CD4-positive, alpha-beta T cell treated with Interleukin-12 subunit alpha and Interleukin-12 subunit beta, for 1 hour (primary cell): ENCODE measurements at regions not wholly inside any gene's neighbourhood (a gene's known extent, or its start where the extent isn't known, plus 50 kb on each side); places are given as distances from the start of the nearest gene placed in this dataset.
"Not testable (repeated sequence)": the region's sequence is repeated elsewhere in the genome, so short reads cannot be mapped to it uniquely, and the experiment has no call there.

Experiments used
- DNase-seq: peaks from one replicate; pipeline ENCODE4 v3.0.0-alpha.2; 2020

DNA sequence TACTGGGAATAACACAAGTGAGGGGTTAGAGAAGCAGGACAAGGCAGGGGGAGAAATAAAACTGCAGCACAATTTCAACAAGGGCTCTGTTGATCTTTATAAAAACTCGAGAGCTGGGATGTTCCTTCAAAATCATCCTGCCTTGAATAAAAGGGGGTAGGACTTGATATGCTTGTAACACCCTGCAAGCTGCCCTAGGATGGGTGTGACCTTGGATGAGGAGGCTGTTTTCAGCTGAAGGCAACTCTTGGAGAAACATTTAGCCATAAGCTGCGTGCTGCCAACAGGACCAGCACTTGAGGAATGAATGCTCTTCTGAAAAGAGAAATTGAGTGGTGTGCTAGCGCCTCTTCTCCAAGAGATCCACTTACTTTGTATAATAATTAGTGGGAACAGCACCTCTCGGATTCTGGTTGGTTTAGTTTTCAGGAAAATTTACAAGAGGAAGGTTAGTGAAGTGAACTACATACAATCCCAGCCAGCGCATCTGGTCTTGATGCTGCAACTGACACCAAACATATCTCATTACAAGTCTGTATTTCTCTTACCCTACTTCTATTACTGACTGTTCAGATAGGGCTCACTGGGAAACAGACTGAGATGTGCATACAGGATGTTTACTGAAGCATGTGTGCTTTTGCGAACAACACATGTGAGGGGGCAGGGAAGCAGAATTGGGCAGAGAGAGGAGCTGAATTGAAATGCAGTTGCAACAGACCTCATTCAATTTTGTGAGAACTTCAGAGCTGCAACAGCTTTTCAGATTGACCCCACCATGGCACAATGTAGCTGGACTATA, 643.0 kb upstream of the GOLIM4 start:
- DNase-seq = no peak

- DNase-seq = no peak
These were observed 640.5 kb upstream of the GOLIM4 start for GRCh38 chr3:168736202-168736601.

- no peak for DNase-seq
These were observed 634.3 kb upstream of the GOLIM4 start for GRCh38 chr3:168730073-168730472.

DNA sequence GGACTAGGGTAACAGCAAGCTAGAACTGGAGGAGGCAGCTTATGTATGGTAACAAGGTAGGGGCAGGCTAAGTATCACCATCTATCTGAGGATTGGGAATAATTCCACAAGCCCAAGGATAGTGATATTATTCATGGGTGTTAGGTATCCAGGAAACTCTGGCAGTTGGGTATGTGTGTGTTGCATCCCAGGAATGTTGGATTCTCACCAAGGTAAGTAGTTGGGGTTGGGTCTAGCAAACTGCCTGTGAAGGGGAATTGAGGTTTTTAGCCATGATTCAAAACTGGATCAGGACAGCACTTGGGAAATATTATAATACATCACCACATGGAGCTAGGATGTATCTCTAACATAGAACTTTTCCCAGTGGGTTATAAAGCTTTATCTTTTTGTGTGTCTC, 626.4 kb upstream of the GOLIM4 start:
- DNase-seq = no peak

GRCh38 chr3:168714609-168715240, 619.0 kb upstream of the GOLIM4 start:
- DNase-seq = no peak

DNA sequence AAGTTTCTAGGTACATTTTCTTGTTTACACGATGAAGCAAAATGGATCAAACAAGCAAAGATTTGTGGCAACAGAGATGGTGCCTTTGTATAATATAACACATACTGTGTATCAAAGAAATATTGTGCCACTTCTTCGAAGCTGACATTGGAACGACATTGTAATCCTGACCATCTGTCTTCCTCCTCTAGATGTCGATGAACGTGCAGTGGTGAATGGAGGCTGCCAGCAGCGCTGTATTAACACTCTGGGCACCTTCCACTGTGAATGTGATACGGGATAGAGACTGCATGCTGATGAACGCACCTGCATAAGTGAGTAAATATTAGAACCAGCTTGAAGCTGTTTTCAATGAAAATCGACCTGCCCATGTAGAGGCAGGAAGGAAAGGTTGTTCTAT, 613.3 kb upstream of the GOLIM4 start:
- DNase-seq = no peak

GRCh38 chr3:168707900-168708299, 612.2 kb upstream of the GOLIM4 start:
- no peak for DNase-seq

DNA sequence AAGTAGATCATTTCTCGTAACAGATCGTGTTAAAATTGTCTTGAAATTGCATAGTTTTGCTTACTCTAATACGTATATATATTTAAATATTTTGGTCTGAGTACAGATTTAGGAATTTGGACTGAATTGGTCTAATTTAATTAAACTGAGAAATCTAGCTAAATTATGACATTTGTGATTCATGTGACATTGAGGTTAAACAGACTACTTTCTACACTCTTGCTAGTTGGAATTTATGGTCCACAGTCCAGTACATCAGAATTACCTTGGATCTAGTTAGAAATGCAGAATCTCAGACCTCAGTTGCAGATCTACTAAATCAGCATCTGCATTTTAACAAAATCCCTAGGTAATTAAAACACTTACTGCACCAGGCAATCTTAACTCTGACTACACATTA, 609.7 kb upstream of the GOLIM4 start:
- DNase-seq = no peak

GRCh38 chr3:168696051-168696450, 600.3 kb upstream of the GOLIM4 start:
- no peak for DNase-seq

GRCh38 chr3:168693870-168694269, 598.1 kb upstream of the GOLIM4 start:
- no peak for DNase-seq

GRCh38 chr3:168688267-168688666, 592.5 kb upstream of the GOLIM4 start:
- no peak for DNase-seq

DNA sequence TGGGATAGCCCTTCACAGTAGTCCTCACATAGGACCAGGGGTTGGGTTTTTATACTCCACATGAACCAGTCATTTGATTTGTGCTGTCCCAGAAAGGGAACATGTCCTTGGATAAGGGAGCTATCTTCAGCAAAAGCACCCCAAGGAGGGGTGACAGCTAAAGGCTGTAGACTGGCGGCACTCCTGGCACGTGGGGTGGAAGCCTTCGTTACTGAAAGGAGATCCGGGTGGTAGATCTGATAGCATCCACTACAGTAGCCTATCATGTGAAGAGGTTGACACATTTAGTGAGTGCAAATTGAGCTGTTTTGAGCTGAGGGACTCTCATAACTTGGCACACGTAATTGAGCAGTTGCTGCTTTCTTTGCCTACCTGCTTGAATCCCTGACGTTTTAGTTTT, 588.8 kb upstream of the GOLIM4 start:
- DNase-seq = no peak

DNA sequence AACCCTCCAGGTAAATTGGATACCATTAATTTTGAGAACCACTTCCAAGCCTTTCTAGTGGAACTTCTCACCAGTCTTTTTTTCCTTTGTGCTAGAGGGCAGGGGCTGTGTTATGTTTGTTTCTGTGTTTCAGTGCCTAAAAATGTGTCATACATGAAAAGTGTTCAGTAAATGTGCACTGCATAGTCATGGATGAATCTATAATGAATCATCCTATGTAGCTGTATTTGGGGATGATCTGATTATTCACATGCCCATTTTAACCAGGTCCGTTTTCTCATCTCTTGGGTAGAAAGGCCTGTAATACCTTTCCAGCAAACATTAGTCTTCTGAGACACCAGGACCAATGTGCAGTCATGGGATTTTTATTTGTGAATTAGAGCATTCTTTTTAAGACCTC, 583.0 kb upstream of the GOLIM4 start:
- DNase-seq = no peak

DNA sequence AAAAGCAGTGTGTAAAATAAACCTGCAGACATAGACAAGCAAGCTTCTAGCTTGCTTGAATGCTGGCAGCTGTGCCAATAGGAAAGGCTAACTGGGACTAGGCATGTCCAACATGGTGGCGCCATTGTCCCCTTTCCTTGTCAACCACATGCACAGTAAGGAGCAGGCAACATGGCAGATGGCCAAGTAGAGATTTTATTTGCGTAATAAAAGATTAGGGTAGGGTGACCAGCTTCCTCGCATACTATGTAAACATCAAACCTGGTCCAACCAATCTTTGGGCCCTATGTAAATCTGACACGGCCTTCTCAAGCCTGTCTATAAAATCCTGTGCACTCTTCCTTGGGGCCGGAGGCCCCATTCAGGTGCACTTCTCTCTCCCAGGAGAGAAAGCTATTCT, 575.4 kb upstream of the GOLIM4 start:
- DNase-seq = no peak

DNA sequence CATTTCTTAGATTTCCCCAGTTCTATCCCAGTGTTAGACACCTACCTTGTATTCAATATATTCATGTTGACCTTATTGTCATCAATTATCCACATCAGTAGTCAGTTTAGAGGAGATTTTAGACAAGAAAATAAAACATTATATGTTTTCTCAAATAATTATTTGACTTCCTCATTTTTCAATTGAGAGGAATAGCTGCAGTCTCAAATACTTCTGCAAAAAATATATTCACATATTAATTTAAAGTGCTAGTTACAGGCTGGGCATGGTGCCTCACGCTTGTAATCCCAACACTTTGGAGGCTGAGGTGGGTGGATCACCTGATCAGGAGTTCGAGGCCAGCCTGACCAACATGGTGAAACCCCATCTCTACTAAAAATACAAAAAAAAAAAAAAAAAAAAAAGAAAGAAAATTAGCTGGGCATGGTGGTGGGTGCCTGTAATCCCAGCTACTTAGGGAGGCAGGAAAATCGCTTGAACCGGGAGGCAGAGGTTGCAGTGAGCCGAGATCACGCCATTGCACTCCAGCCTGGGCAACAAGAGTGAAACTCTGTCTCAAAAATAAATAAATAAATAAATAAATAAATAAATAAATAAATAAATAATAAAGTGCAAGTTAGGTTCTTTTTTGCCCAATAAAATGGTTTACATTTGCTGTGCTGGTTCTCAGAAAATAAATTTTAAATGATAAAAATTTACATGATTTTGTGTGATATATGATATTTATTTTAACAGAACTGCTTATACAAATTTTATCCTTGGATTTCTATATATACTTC, 565.3 kb upstream of the GOLIM4 start:
- not testable (repeated sequence) for DNase-seq

DNA sequence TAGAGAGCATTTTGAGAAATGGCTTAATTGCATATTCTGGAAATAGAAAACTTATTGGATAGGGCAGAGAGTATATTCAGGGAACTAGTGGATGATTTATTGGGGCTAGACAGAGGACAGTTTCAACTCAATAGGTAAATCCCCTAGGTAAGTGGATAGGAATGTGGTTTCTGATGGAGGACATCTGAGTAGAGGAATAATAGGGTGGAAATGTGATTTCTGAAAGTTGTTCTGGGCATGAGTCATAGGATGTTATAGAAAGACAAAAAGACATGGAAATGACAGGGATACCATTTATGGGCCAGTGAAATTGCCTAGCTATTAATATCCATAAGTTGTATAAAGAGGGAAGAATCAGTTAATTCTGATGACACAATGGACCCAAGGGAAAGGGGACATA, 563.3 kb upstream of the GOLIM4 start:
- no peak for DNase-seq

- DNase-seq = no peak
These were observed 559.9 kb upstream of the GOLIM4 start for GRCh38 chr3:168655611-168656010.

DNA sequence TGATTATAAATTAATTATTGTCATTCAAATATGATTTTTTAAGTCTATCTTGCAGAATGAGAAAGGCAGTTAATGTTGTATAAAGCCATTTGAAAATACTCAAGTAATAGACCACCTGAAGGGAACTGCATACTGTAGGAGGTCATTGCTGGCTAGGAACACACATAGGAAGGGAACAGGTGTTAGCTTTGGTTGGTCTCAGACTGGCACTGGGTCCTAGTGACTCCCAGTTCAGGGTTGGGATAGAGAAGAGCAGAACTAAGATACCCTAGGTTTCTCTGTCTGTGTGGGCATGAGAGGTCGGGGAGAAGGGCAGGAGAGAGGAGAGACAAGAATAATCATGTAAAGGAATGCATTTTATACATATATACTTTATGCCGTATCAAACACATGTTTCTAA, 559.0 kb upstream of the GOLIM4 start:
- no peak for DNase-seq

DNA sequence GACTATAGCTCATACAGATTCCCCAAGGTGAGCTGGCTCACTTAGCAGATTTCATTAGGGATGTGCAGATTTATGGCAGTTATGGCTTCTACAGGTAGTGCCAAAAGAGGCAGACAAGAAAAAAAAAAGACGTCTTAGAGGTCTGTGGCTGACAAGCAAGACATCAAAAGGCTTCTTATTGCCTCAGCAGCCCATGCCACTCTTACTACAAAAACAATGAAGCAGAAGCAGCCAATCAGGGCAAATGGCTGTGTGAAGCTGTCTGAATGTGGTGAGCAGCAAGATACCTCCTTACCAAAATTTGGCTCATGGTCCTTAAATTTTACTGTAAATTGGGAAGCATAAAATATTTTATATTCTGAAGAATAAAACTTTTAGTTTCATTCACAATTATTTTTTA, 557.5 kb upstream of the GOLIM4 start:
- no peak for DNase-seq

- DNase-seq = no peak
These were observed 552.6 kb upstream of the GOLIM4 start for GRCh38 chr3:168648321-168648720.

DNA sequence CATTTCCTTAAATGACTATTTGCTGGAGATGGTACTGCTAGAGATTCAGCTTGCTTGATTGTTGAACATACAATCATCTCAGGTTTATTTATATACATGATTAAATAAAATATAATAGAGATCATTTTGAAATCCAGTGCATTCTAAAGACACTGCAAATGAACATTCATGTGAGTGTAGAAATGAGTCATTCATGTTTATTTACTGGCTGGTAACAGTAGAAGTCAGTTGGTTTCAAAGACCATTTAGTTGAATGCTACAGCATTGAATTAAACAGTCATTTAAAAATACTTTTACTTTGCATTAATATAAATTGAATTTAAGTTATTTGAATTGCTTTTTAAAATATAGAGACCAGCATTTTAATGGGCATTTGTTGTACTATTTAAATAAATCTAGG, 551.9 kb upstream of the GOLIM4 start:
- no peak for DNase-seq

DNA sequence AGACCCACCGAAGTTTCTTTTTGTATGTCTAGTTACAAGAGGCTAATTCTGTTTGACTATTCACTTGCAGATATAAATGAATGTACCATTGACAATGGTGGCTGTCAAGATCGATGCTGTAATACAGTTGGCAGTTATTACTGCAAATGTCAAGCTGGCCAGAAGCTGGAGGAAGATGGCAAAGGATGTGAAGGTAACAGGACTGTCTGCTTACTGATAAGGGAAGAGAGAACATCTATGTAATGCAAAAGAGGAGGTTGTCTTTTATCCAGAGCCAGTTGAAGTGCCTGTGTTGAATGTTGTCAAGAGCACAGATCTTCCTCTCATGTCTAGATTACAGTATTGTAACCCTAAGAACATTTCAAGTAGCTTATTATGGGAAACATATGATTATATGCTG, 549.5 kb upstream of the GOLIM4 start:
- no peak for DNase-seq

GRCh38 chr3:168628549-168628948, 532.8 kb upstream of the GOLIM4 start:
- DNase-seq = no peak

GRCh38 chr3:168625477-168625876, 529.8 kb upstream of the GOLIM4 start:
- no peak for DNase-seq
